WTC11 (cell line): ENCODE measurements at regions not wholly inside any gene's neighbourhood (a gene's known extent, or its start where the extent isn't known, plus 50 kb on each side); places are given as distances from the start of the nearest gene placed in this dataset.

Source experiments
- ATAC-seq: fragments of 200-7000 bp; cut with Tn5 transposase; 2 replicates; pipeline ENCODE4 v1.10.0; 2021; ENCODE audit warnings: mild to moderate bottlenecking, moderate library complexity
- CTCF ChIA-PET: fragments of 300-600 bp; sonication (Branson Sonifier 250); formaldehyde crosslinking; loops from one replicate; lab custom pipeline; 2021; ENCODE audit warnings: antibody characterized with exemption; lab: Charles Lee
- POLR2A ChIA-PET: fragments of 350-600 bp; sonication (Branson Sonifier 250); formaldehyde crosslinking; loops from one replicate; lab custom pipeline; 2021; ENCODE audit warnings: antibody characterized with exemption; lab: Charles Lee
- DNase-seq: peaks from one replicate; pipeline ENCODE4 v3.0.0; 2021; ENCODE audit warnings: low spot score
- H3K27ac Mint-ChIP-seq: 2 replicates; pipeline ENCODE4 v1.8.0; 2021; ENCODE audit warnings: mixed read lengths
- H3K27me3 Mint-ChIP-seq: 2 replicates; pipeline ENCODE4 v1.8.0; 2021; ENCODE audit warnings: low read depth, mild to moderate bottlenecking, moderate library complexity, mixed read lengths
- H3K36me3 Mint-ChIP-seq: 2 replicates; pipeline ENCODE4 v1.8.0; 2021; ENCODE audit warnings: mixed read lengths
- H3K4me1 Mint-ChIP-seq: 2 replicates; pipeline ENCODE4 v1.8.0; 2022; ENCODE audit warnings: mixed read lengths
- H3K4me3 Mint-ChIP-seq: 2 replicates; pipeline ENCODE4 v1.8.0; 2021; ENCODE audit warnings: mild to moderate bottlenecking, moderate library complexity, mixed read lengths
- H3K9me3 Mint-ChIP-seq: 2 replicates; pipeline ENCODE4 v1.8.0; 2021; ENCODE audit warnings: mixed read lengths
- GTF2I ChIP-seq: fragments of 250-450 bp; sonication (Bioruptor Pico); conservative IDR thresholded peaks from 2 replicates; pipeline ENCODE4 v1.4.0; 2021; ENCODE audit warnings: mild to moderate bottlenecking
- HMGA2 ChIP-seq: fragments of 250-450 bp; sonication (Bioruptor Pico); IDR thresholded peaks from 2 replicates; pipeline ENCODE4 v1.4.0; 2021; ENCODE audit warnings: mild to moderate bottlenecking, moderate library complexity
- IRF1 ChIP-seq: sonication (generic); formaldehyde crosslinking; IDR thresholded peaks from 2 replicates; pipeline ENCODE4 v1.8.0; 2023; ENCODE audit warnings: missing genetic modification reagents
- MXD4 ChIP-seq: fragments of 250-450 bp; sonication (Bioruptor Pico); IDR thresholded peaks from 2 replicates; pipeline ENCODE4 v1.8.0; 2021; ENCODE audit warnings: mild to moderate bottlenecking, moderate library complexity, borderline replicate concordance
- STAT6 ChIP-seq: sonication (generic); formaldehyde crosslinking; conservative IDR thresholded peaks from 2 replicates; pipeline ENCODE4 v1.8.1; 2023; ENCODE audit warnings: mild to moderate bottlenecking, low read depth, missing genetic modification reagents, moderate library complexity
- TP53 ChIP-seq: sonication (generic); formaldehyde crosslinking; IDR thresholded peaks from 2 replicates; pipeline ENCODE4 v1.8.1; 2023; ENCODE audit warnings: mild to moderate bottlenecking, missing genetic modification reagents
- ZNF532 ChIP-seq: fragments of 250-450 bp; sonication (Bioruptor Pico); IDR thresholded peaks from 2 replicates; pipeline ENCODE4 v1.9.0; 2021; ENCODE audit warnings: mild to moderate bottlenecking, borderline replicate concordance
- TF ChIP-seq, protein P1 (sequence below): sonication (generic); formaldehyde crosslinking; IDR thresholded peaks from 2 replicates; pipeline ENCODE4 v1.8.0; 2022; ENCODE audit warnings: mild to moderate bottlenecking, missing genetic modification reagents
- TF ChIP-seq, protein P2 (sequence below): sonication (generic); formaldehyde crosslinking; IDR thresholded peaks from 2 replicates; pipeline ENCODE4 v1.8.1; 2023; ENCODE audit warnings: mild to moderate bottlenecking, missing genetic modification reagents, moderate library complexity

- TF ChIP-seq IRF1 (CRISPR knock-in tag) (no peak), TP53 (no peak)
- TF ChIP-seq, all 79 proteins: peak for 0
These were observed 345.5 kb upstream of the CWC22 start (continued) for GRCh38 chr2:180352620-180353019.

GRCh38 chr2:180349809-180350208, 342.7 kb upstream of the CWC22 start:
- CTCF ChIA-PET, result no interaction called here

More at GRCh38 chr2:180349809-180350208, 342.7 kb upstream of the CWC22 start:
- peaks cover 27% of the 10 kb centered on the region for H3K9me3 Mint-ChIP-seq
- TF ChIP-seq, protein P1, sequence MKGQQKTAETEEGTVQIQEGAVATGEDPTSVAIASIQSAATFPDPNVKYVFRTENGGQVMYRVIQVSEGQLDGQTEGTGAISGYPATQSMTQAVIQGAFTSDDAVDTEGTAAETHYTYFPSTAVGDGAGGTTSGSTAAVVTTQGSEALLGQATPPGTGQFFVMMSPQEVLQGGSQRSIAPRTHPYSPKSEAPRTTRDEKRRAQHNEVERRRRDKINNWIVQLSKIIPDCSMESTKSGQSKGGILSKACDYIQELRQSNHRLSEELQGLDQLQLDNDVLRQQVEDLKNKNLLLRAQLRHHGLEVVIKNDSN (CRISPR knock-in tag), result no peak
- TF ChIP-seq GTF2I (no peak), STAT6 (CRISPR knock-in tag) (no peak), MXD4 (CRISPR knock-in tag) (no peak), IRF1 (CRISPR knock-in tag) (no peak), HMGA2 (CRISPR knock-in tag) (no peak), ZNF532 (no peak)
- TF ChIP-seq, protein P2, sequence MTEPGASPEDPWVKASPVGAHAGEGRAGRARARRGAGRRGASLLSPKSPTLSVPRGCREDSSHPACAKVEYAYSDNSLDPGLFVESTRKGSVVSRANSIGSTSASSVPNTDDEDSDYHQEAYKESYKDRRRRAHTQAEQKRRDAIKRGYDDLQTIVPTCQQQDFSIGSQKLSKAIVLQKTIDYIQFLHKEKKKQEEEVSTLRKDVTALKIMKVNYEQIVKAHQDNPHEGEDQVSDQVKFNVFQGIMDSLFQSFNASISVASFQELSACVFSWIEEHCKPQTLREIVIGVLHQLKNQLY (CRISPR knock-in tag), result no peak
- TF ChIP-seq, all 79 proteins: peak for 0
- H3K27ac Mint-ChIP-seq, result no peak overlapping the region
- POLR2A ChIA-PET, result no interaction called here
- H3K4me3 Mint-ChIP-seq, result no peak overlapping the region
- no peak for DNase-seq
- H3K4me1 Mint-ChIP-seq, result peaks cover 11% of the 10 kb centered on the region
- no peak for ATAC-seq
- no peaks in the 10 kb centered on the region for H3K27me3 Mint-ChIP-seq
- H3K36me3 Mint-ChIP-seq, result 0 out of 2 replicates have a peak, but pooled peaks cover 3% of the 10 kb centered on the region
